ENCODE measurements at regions not wholly inside any gene's neighbourhood (a gene's known extent, or its start where the extent isn't known, plus 50 kb on each side); places are given as distances from the start of the nearest gene placed in this dataset.
"Not testable (repeated sequence)": the region's sequence is repeated elsewhere in the genome, so short reads cannot be mapped to it uniquely, and the experiment has no call there.

GRCh38 chr22:25462474-25463346 lies 101.8 kb upstream of the GRK3 start:
- DNase-seq: peak; percentile 59 to 71

GRCh38 chr22:25463347-25463628 lies 101.2 kb upstream of the GRK3 start:
- DNase-seq: not testable (repeated sequence)

- not testable (repeated sequence) for DNase-seq
Observed at GRCh38 chr22:25464326-25464725, 100.1 kb upstream of the GRK3 start.

- DNase-seq: no peak
Observed at GRCh38 chr22:25465949-25466348, 98.5 kb upstream of the GRK3 start.

- DNase-seq: no peak
Observed at GRCh38 chr22:25472382-25472781, 92.1 kb upstream of the GRK3 start.

GRCh38 chr22:25475257-25476022 lies 89.0 kb upstream of the GRK3 start:
- DNase-seq: no peak

GRCh38 chr22:25477358-25477757 lies 87.1 kb upstream of the GRK3 start:
- DNase-seq: no peak

GRCh38 chr22:25478111-25478510 lies 86.4 kb upstream of the GRK3 start:
- DNase-seq: no peak

- DNase-seq: no peak
Observed at GRCh38 chr22:25478528-25478927, 85.9 kb upstream of the GRK3 start.

- not testable (repeated sequence) for DNase-seq
Observed at GRCh38 chr22:25480868-25481267, 83.6 kb upstream of the GRK3 start.

GRCh38 chr22:25482091-25482760 lies 82.2 kb upstream of the GRK3 start:
- DNase-seq: no peak

- no peak for DNase-seq
Observed at GRCh38 chr22:25482868-25483639, 81.4 kb upstream of the GRK3 start.

GRCh38 chr22:25483931-25484330 lies 80.5 kb upstream of the GRK3 start:
- DNase-seq: no peak

GRCh38 chr22:25484521-25485315 lies 79.8 kb upstream of the GRK3 start:
- DNase-seq: no peak

- DNase-seq: no peak
Observed at GRCh38 chr22:25485626-25486545, 78.6 kb upstream of the GRK3 start.

GRCh38 chr22:25487508-25487907 lies 77.0 kb upstream of the GRK3 start:
- no peak for DNase-seq

- DNase-seq: peak in 1 of 2 experiments; percentile 40
Observed at GRCh38 chr22:25488244-25489020, 76.0 kb upstream of the GRK3 start.

- no peak for DNase-seq
Observed at GRCh38 chr22:25489947-25490346, 74.5 kb upstream of the GRK3 start.

- DNase-seq: no peak
Observed at GRCh38 chr22:25490896-25491295, 73.6 kb upstream of the GRK3 start.

- no peak for DNase-seq
Observed at GRCh38 chr22:25492162-25492561, 72.3 kb upstream of the GRK3 start.

Measured in stimulated activated CD4-positive, alpha-beta T cell treated with anti-CD3 and anti-CD28 coated beads, Interleukin-4, amount 100 ng/mL, for 4 hours (primary cell).